Activated CD8-positive, alpha-beta T cell treated with anti-CD3 and anti-CD28 coated beads, Interleukin-2, amount 10 ng/mL, durations not matched to agents 7 days and 5 days (primary cell): ENCODE measurements at regions not wholly inside any gene's neighbourhood (a gene's known extent, or its start where the extent isn't known, plus 50 kb on each side); places are given as distances from the start of the nearest gene placed in this dataset.

ENCODE experiments used
- ATAC-seq: fragments of 150-1000 bp; cut with Tn5 transposase; one replicate; pipeline ENCODE4 v1.10.0; 2021; ENCODE audit warnings: moderate library complexity
- CTCF ChIA-PET: fragments of 350-600 bp; sonication (Branson Sonifier 250); formaldehyde crosslinking; loops from one replicate; lab custom pipeline; 2021; ENCODE audit warnings: antibody characterized with exemption; lab: Charles Lee
- POLR2A ChIA-PET: fragments of 350-600 bp; sonication (Branson Sonifier 250); formaldehyde crosslinking; loops from one replicate; lab custom pipeline; 2021; ENCODE audit warnings: antibody characterized with exemption; lab: Charles Lee
- DNase-seq: peaks from one replicate; pipeline ENCODE4 v3.0.0-alpha.2; 2020
- H3K27ac Mint-ChIP-seq: one replicate; pipeline ENCODE4 v1.8.0; 2021; ENCODE audit warnings: mild to moderate bottlenecking, mixed read lengths
- H3K27me3 Mint-ChIP-seq: one replicate; pipeline ENCODE4 v1.8.0; 2021; ENCODE audit warnings: low read depth, mixed read lengths
- H3K36me3 Mint-ChIP-seq: one replicate; pipeline ENCODE4 v1.8.0; 2021; ENCODE audit warnings: low read depth, mixed read lengths
- H3K4me1 Mint-ChIP-seq: one replicate; pipeline ENCODE4 v1.8.0; 2021; ENCODE audit warnings: low read depth, mixed read lengths
- H3K4me3 Mint-ChIP-seq: one replicate; pipeline ENCODE4 v1.8.0; 2021; ENCODE audit warnings: mild to moderate bottlenecking, mixed read lengths
- H3K9me3 Mint-ChIP-seq: one replicate; pipeline ENCODE4 v1.8.0; 2022; ENCODE audit warnings: mixed read lengths; ENCODE audit not compliant: insufficient read depth

GRCh38 chr5:57772512-57772911, 289.9 kb upstream of the ACTBL2 start:
- H3K9me3 Mint-ChIP-seq: no peaks in the 10 kb centered on the region
- POLR2A ChIA-PET: no interaction called here
- no peaks in the 10 kb centered on the region for H3K4me1 Mint-ChIP-seq
- peaks cover 3% of the 10 kb centered on the region for H3K27me3 Mint-ChIP-seq
- H3K27ac Mint-ChIP-seq: no peak overlapping the region
- no peak for DNase-seq
- H3K4me3 Mint-ChIP-seq: no peak overlapping the region
- no peak for ATAC-seq
- no peaks in the 10 kb centered on the region for H3K36me3 Mint-ChIP-seq
- CTCF ChIA-PET: interaction anchor here (0.8 kb wide), 1 partner anchor 179 kb away, joined by 3 read pairs; no protein-coding TSS in a partner anchor

GRCh38 chr5:57770039-57770438, 287.4 kb upstream of the ACTBL2 start:
- H3K4me1 Mint-ChIP-seq: no peaks in the 10 kb centered on the region
- DNase-seq (no peak), ATAC-seq (no peak)
- H3K4me3 Mint-ChIP-seq: no peak overlapping the region
- H3K9me3 Mint-ChIP-seq: no peaks in the 10 kb centered on the region
- POLR2A ChIA-PET: no interaction called here
- no peaks in the 10 kb centered on the region for H3K36me3 Mint-ChIP-seq
- H3K27ac Mint-ChIP-seq: no peak overlapping the region
- peaks cover 3% of the 10 kb centered on the region for H3K27me3 Mint-ChIP-seq
- CTCF ChIA-PET: no interaction called here

- POLR2A ChIA-PET: no interaction called here
- no peak for DNase-seq
- no peak for ATAC-seq
- Mint-ChIP-seq H3K4me1 (no peaks in the 10 kb centered on the region), H3K27ac (no peak overlapping the region), H3K27me3 (peaks cover 3% of the 10 kb centered on the region), H3K36me3 (no peaks in the 10 kb centered on the region), H3K9me3 (no peaks in the 10 kb centered on the region), H3K4me3 (no peak overlapping the region)
- CTCF ChIA-PET: interaction anchor here (1.2 kb wide), 1 partner anchor 11 kb away, joined by 5 read pairs; no protein-coding TSS in a partner anchor
Measured at GRCh38 chr5:57768745-57769144, 286.1 kb upstream of the ACTBL2 start.

GRCh38 chr5:57764479-57765089, 282.0 kb upstream of the ACTBL2 start:
- ATAC-seq (no peak), DNase-seq (no peak)
- CTCF ChIA-PET: no interaction called here
- H3K4me3 Mint-ChIP-seq: no peak overlapping the region
- no peaks in the 10 kb centered on the region for H3K27me3 Mint-ChIP-seq
- no peaks in the 10 kb centered on the region for H3K36me3 Mint-ChIP-seq
- H3K27ac Mint-ChIP-seq: no peak overlapping the region
- no peaks in the 10 kb centered on the region for H3K4me1 Mint-ChIP-seq
- POLR2A ChIA-PET: no interaction called here
- H3K9me3 Mint-ChIP-seq: no peaks in the 10 kb centered on the region

GRCh38 chr5:57761513-57761912, 278.9 kb upstream of the ACTBL2 start:
- no peak for ATAC-seq
- H3K4me1 Mint-ChIP-seq: no peaks in the 10 kb centered on the region
- no peak overlapping the region for H3K4me3 Mint-ChIP-seq
- POLR2A ChIA-PET: no interaction called here
- H3K36me3 Mint-ChIP-seq: no peaks in the 10 kb centered on the region
- DNase-seq: no peak
- H3K27ac Mint-ChIP-seq: no peak overlapping the region
- H3K9me3 Mint-ChIP-seq: no peaks in the 10 kb centered on the region
- H3K27me3 Mint-ChIP-seq: no peaks in the 10 kb centered on the region
- CTCF ChIA-PET: no interaction called here

- no peak overlapping the region for H3K4me3 Mint-ChIP-seq
- H3K27ac Mint-ChIP-seq: no peak overlapping the region
- ATAC-seq (no peak), DNase-seq (no peak)
- H3K4me1 Mint-ChIP-seq: no peaks in the 10 kb centered on the region
- POLR2A ChIA-PET: no interaction called here
- no peaks in the 10 kb centered on the region for H3K27me3 Mint-ChIP-seq
- CTCF ChIA-PET: no interaction called here
- H3K36me3 Mint-ChIP-seq: no peaks in the 10 kb centered on the region
- no peaks in the 10 kb centered on the region for H3K9me3 Mint-ChIP-seq
Measured at GRCh38 chr5:57754616-57755015, 272.0 kb upstream of the ACTBL2 start.

- no peaks in the 10 kb centered on the region for H3K4me1 Mint-ChIP-seq
- ATAC-seq (no peak), DNase-seq (no peak)
- H3K9me3 Mint-ChIP-seq: no peaks in the 10 kb centered on the region
- no peaks in the 10 kb centered on the region for H3K36me3 Mint-ChIP-seq
- ChIA-PET CTCF (no interaction called here), POLR2A (no interaction called here)
- no peaks in the 10 kb centered on the region for H3K27me3 Mint-ChIP-seq
- H3K4me3 Mint-ChIP-seq: no peak overlapping the region
- H3K27ac Mint-ChIP-seq: no peak overlapping the region
Measured at GRCh38 chr5:57753446-57753845, 270.8 kb upstream of the ACTBL2 start.

- CTCF ChIA-PET: no interaction called here
- DNase-seq (no peak), ATAC-seq (no peak)
- Mint-ChIP-seq H3K9me3 (no peaks in the 10 kb centered on the region), H3K36me3 (no peaks in the 10 kb centered on the region), H3K27ac (no peak overlapping the region), H3K4me1 (no peaks in the 10 kb centered on the region), H3K4me3 (no peak overlapping the region), H3K27me3 (no peaks in the 10 kb centered on the region)
- POLR2A ChIA-PET: no interaction called here
Measured at GRCh38 chr5:57751710-57752109, 269.1 kb upstream of the ACTBL2 start.

- no peaks in the 10 kb centered on the region for H3K4me1 Mint-ChIP-seq
- DNase-seq (no peak), ATAC-seq (no peak)
- H3K9me3 Mint-ChIP-seq: no peaks in the 10 kb centered on the region
- no peaks in the 10 kb centered on the region for H3K27me3 Mint-ChIP-seq
- H3K4me3 Mint-ChIP-seq: no peak overlapping the region
- no peaks in the 10 kb centered on the region for H3K36me3 Mint-ChIP-seq
- POLR2A ChIA-PET: no interaction called here
- CTCF ChIA-PET: no interaction called here
- H3K27ac Mint-ChIP-seq: no peak overlapping the region
Measured at GRCh38 chr5:57750891-57751290, 268.3 kb upstream of the ACTBL2 start.

- ChIA-PET CTCF (no interaction called here), POLR2A (no interaction called here)
- no peaks in the 10 kb centered on the region for H3K27me3 Mint-ChIP-seq
- no peak overlapping the region for H3K27ac Mint-ChIP-seq
- DNase-seq: no peak
- ATAC-seq: no peak
- no peaks in the 10 kb centered on the region for H3K4me1 Mint-ChIP-seq
- no peaks in the 10 kb centered on the region for H3K9me3 Mint-ChIP-seq
- H3K36me3 Mint-ChIP-seq: no peaks in the 10 kb centered on the region
- H3K4me3 Mint-ChIP-seq: no peak overlapping the region
Measured at GRCh38 chr5:57750282-57750681, 267.7 kb upstream of the ACTBL2 start.

- Mint-ChIP-seq H3K4me1 (no peaks in the 10 kb centered on the region), H3K36me3 (no peaks in the 10 kb centered on the region), H3K4me3 (no peak overlapping the region), H3K27ac (no peak overlapping the region), H3K27me3 (peaks cover 3% of the 10 kb centered on the region), H3K9me3 (no peaks in the 10 kb centered on the region)
- ATAC-seq (no peak), DNase-seq (no peak)
- CTCF ChIA-PET: no interaction called here
- POLR2A ChIA-PET: no interaction called here
Measured at GRCh38 chr5:57749396-57749795, 266.8 kb upstream of the ACTBL2 start.

GRCh38 chr5:57745700-57746651, 263.4 kb upstream of the ACTBL2 start:
- no peak overlapping the region for H3K4me3 Mint-ChIP-seq
- no peaks in the 10 kb centered on the region for H3K4me1 Mint-ChIP-seq
- CTCF ChIA-PET: no interaction called here
- POLR2A ChIA-PET: no interaction called here
- H3K9me3 Mint-ChIP-seq: no peaks in the 10 kb centered on the region
- H3K27me3 Mint-ChIP-seq: peaks cover 3% of the 10 kb centered on the region
- ATAC-seq (no peak), DNase-seq (no peak)
- no peaks in the 10 kb centered on the region for H3K36me3 Mint-ChIP-seq
- no peak overlapping the region for H3K27ac Mint-ChIP-seq
